Activated effector memory CD4-positive, alpha-beta T cell treated with Interleukin-2 at 50 U/mL for 16 hours (primary cell): ENCODE measurements at regions not wholly inside any gene's neighbourhood (a gene's known extent, or its start where the extent isn't known, plus 50 kb on each side); places are given as distances from the start of the nearest gene placed in this dataset.

ENCODE experiments used
- DNase-seq: peaks from one replicate; pipeline ENCODE4 v3.0.0-alpha.2; 2020

DNA sequence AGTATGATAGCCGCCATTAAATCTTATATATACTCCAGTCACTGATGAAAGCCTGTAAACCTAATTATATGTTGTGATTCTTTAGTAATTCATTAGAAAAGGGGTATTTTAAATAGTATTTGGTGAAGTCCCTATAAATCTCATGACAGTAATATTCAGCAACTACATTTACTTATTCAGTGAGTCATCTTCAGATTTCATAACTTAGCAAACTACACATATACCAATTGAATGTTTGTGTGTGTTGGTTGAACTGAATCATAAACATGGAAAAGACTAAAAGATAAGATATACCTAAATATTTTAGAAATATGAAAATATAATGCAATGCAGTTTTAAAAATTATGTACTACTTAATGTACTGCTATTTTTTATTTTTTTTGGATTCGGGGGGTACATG is 1050.4 kb downstream of the MAT2B start:
- no peak for DNase-seq

DNA sequence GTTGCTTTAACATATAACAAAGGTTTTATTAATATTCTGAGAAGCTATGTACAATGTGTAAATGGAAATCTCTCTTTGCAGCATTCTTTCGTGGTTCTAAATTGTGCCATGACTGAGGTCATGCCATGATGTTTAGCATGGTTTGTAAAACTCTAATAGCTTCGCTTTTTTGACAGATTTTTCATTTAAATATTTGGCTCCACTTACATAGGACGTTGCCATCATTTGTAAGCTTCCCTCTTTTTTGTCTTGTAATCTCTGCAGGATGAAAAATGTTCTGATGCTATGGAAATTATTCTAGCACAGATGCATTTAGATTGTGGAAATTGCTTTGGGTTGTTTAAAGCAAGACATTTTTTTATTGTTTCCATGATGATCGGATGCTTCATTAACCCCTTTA is 1054.8 kb downstream of the MAT2B start:
- DNase-seq: no peak

- no peak for DNase-seq
These were observed 1056.8 kb downstream of the MAT2B start for GRCh38 chr5:164561933-164562872.

- DNase-seq: no peak
These were observed 1058.0 kb downstream of the MAT2B start for GRCh38 chr5:164563370-164563769.

DNA sequence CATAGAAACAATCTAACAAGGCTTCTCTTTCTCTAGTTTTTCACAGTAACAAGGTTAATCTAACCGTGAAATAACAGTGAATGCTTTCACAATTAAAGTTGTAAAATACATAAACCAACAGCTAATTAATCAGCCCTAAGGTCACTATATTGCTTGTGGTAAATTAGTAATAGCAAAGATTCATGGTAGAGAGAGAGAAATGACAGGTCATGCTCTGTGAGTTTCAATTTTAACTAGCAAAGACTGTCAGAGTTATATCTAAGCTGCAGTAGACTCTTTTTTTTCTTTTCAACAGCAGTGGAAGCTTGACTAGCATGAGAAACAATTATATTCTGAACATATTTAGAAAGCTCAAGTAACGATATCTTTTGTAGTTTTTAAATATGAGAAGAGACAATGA is 1068.0 kb downstream of the MAT2B start:
- DNase-seq: no peak

GRCh38 chr5:164577201-164577600 is 1071.8 kb downstream of the MAT2B start:
- DNase-seq: no peak

GRCh38 chr5:164577742-164578141 is 1072.3 kb downstream of the MAT2B start:
- DNase-seq: no peak

DNA sequence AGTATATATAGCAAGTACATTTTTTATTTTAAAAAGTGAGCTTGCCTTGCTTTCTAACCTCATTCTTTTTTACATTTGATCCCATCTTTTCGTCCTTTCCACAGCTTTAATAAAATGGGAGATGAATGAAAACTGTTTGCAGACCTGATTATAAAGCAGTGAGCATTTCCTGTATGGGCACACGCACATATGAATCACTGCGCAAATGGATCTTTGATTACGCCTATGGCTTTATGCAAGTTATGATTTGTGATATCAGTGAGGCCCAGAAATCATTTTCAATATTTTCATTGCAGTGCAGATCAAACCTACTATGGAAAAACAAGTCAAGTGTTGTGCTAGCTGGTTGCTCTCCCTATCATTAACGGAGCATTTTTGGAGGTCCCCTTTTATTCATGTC is 1073.0 kb downstream of the MAT2B start:
- no peak for DNase-seq

- DNase-seq: no peak
These were observed 1073.5 kb downstream of the MAT2B start for GRCh38 chr5:164578911-164579310.

DNA sequence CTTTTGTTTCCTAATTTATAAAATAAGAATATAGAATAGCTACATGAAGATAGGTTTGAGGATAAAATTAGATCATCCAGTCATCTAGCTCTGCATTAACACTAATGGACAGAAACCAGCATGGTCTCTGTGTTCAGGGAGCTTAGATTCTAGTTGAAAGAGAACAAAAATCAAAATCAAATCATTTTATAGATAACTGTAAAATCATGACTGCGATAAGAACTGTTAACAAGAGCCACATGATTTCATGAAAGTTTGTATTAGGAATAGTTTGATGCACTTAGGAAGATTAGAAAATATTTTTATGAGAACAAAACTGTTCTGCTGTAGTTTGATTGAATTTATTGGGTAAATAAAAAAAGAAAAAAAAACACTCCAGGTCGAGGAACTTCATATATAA is 1074.7 kb downstream of the MAT2B start:
- no peak for DNase-seq

GRCh38 chr5:164581889-164582288 is 1076.5 kb downstream of the MAT2B start:
- DNase-seq: no peak

GRCh38 chr5:164593982-164594381 is 1088.6 kb downstream of the MAT2B start:
- DNase-seq: no peak

DNA sequence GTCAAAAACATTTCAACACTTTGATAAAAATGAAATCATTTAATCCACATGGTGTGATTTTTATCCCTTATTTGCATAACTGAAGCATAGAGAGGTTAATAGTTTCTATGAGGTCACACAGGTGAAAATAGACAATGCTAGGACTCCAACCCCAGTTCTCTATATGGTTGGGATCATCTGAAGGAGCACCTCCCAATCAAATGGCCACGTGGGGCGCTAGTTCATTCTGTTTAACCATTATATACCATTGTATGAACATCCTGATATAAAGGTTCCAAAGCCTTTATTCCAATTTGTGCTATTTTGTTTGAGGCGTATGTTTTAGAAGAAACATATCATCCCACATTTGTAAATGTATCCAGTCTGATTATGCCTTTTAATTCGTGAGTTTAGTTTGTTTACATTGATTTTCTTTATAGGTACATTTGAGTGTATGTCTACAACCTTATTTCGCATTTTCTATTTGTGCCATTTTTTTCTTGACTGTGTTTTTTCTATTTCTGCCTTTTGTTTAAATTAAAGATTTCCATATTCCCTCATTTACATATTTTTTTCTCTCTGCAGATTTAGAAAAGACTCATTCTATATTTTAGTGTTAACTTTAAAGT is 1092.0 kb downstream of the MAT2B start:
- DNase-seq: no peak

DNA sequence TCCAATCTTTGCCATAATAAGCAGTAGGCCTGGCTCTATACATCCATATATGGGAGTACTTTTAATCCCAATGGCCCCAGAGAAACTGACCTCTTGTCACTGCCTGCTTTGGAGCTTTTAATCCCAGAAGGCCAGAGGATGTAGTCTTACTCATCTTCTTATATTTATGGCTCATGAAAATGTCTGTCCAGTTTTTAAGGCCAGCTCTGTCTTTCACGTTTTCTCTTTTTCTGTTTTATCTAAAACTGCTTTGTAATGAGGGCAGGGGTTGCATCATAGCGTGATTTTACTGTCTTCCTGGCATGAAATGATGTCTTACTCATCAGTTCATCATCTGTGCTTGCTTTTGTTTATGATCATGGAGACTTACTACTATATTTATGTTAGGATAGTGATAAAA is 1094.9 kb downstream of the MAT2B start:
- DNase-seq: no peak

GRCh38 chr5:164600929-164601535 is 1095.6 kb downstream of the MAT2B start:
- DNase-seq: no peak

- no peak for DNase-seq
These were observed 1103.1 kb downstream of the MAT2B start for GRCh38 chr5:164608507-164608906.

GRCh38 chr5:164610374-164610773 is 1105.0 kb downstream of the MAT2B start:
- DNase-seq: no peak

DNA sequence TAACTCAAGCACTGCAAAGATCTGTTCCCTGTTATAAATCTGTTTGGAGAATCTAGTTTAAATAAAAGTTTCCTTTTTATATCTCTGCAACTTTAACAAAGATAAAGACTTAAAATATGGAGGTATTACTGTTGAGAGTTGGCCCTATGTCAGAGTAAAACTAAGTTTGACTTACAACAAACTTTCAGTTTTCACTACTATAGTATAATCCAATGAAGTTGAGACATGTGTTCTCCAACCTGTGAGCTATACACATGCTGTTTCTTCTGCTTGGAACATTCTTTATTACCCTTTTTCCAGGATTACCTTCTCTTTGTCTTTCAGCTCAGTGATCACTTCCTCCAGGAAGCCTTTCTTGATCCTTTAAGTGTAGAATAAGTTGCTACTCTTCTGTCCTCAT is 1109.3 kb downstream of the MAT2B start:
- DNase-seq: no peak

DNA sequence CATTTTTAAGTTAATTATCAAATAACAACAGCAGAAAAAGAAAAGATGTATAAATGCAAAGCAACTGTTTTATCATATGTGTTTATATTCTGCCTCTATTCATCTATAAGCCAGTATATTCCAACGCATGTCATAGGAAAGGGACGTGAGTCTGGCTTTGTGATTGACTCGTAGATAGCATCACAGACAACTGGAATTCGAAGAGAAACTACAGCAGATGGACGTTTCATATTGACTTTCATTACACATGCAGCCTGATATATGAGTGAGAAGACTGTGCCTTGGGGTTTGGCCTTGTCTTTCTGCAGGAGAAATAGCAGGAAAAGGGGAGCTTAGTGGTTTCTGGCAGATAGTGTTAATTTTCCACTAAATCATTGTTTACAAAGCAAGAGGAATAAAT is 1111.9 kb downstream of the MAT2B start:
- DNase-seq: no peak

- DNase-seq: no peak
These were observed 1121.6 kb downstream of the MAT2B start for GRCh38 chr5:164627021-164627420.

- DNase-seq: no peak
These were observed 1131.0 kb downstream of the MAT2B start for GRCh38 chr5:164636456-164636855.

- DNase-seq: no peak
These were observed 1132.6 kb downstream of the MAT2B start for GRCh38 chr5:164637931-164638521.

DNA sequence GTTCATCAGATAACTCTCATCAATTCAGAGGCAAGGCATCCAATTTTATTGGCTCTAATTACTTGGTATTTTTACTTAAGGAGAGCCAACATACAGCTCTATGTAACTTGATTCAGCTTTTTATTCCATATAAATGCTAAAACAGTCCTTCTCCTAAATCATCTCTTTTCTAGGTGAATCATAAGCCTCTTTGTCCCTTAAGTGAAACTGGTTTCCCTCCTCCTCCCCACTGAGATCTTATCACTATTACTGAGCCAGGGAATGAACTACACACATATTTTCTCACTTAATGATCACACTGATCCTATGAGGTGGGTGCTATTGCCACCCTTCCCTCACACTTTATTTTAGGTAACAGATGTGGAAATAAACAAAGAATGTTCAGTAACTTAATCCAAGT is 1143.8 kb downstream of the MAT2B start:
- no peak for DNase-seq

- no peak for DNase-seq
These were observed 1145.0 kb downstream of the MAT2B start for GRCh38 chr5:164650427-164650826.
